Kidney epithelial cell (primary cell): ENCODE measurements at regions not wholly inside any gene's neighbourhood (a gene's known extent, or its start where the extent isn't known, plus 50 kb on each side); places are given as distances from the start of the nearest gene placed in this dataset.

Source experiments
- DNase-seq: peaks from one replicate; pipeline ENCODE4 v3.0.0-alpha.2; 2010; ENCODE audit warnings: low read depth
- H3K27me3 ChIP-seq: 2 replicates; pipeline ENCODE4 v1.6.0; 2011; ENCODE audit warnings: low read length; ENCODE audit not compliant: control insufficient read depth, insufficient read depth
- H3K36me3 ChIP-seq: 2 replicates; pipeline ENCODE4 v1.5.1; 2011; ENCODE audit warnings: low read length; ENCODE audit not compliant: control insufficient read depth, insufficient read depth
- H3K4me3 ChIP-seq: 2 replicates; pipeline ENCODE4 v1.5.1; 2011; ENCODE audit warnings: low read depth, mild to moderate bottlenecking, control low read depth, low read length
- TF ChIP-seq, protein P1 (sequence below): IDR thresholded peaks from 2 replicates; pipeline ENCODE4 v1.5.1; 2011; ENCODE audit warnings: mild to moderate bottlenecking, moderate library complexity, low read length, control low read depth, inconsistent platforms; ENCODE audit not compliant: insufficient read depth, poor library complexity, severe bottlenecking

DNA sequence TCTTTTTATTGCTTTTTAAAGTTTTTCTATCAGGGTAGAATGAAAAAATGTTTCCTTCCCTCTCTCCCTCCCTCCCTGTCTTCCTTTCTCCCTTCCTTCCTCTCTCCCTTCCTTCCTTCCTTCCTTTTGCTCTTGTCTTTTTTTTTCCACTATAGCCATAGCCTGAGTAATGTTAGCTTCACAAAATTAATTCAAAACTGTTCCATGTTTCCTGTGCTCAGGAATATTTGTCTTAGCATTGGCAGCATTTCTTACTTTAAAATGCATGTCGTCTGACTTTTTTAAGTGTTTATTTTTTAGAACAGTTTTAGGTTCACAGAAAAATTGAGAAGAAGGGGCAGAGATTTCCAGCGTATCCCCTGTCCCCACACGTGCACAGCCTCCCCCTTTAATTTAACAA, 730.8 kb upstream of the CITED2 start:
- TF ChIP-seq, protein P1, sequence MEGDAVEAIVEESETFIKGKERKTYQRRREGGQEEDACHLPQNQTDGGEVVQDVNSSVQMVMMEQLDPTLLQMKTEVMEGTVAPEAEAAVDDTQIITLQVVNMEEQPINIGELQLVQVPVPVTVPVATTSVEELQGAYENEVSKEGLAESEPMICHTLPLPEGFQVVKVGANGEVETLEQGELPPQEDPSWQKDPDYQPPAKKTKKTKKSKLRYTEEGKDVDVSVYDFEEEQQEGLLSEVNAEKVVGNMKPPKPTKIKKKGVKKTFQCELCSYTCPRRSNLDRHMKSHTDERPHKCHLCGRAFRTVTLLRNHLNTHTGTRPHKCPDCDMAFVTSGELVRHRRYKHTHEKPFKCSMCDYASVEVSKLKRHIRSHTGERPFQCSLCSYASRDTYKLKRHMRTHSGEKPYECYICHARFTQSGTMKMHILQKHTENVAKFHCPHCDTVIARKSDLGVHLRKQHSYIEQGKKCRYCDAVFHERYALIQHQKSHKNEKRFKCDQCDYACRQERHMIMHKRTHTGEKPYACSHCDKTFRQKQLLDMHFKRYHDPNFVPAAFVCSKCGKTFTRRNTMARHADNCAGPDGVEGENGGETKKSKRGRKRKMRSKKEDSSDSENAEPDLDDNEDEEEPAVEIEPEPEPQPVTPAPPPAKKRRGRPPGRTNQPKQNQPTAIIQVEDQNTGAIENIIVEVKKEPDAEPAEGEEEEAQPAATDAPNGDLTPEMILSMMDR: no peak
- H3K36me3 ChIP-seq: no peaks in the 10 kb centered on the region
- H3K27me3 ChIP-seq: no peaks in the 10 kb centered on the region
- no peak overlapping the region for H3K4me3 ChIP-seq
- DNase-seq: no peak

DNA sequence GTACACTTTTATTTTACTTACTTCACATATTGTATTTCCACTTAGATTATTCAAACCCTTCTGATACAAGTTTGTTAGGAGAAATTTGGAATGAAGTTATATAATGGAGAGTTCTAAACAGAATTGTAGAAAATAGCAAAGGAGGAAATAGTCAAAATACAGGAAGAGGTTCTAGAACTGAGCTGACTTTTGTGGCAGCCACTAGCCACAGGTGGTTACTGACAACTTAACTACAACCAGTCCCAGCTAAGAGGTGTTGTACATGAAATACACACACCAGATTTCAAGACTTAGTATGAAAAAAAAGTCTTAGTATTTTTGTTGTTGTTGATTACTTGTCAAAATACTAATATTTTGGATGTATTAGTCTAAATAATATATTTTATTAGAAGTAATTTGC, 727.4 kb upstream of the CITED2 start:
- H3K36me3 ChIP-seq: no peaks in the 10 kb centered on the region
- H3K4me3 ChIP-seq: no peak overlapping the region
- H3K27me3 ChIP-seq: no peaks in the 10 kb centered on the region
- DNase-seq: no peak
- TF ChIP-seq, protein P1: no peak

DNA sequence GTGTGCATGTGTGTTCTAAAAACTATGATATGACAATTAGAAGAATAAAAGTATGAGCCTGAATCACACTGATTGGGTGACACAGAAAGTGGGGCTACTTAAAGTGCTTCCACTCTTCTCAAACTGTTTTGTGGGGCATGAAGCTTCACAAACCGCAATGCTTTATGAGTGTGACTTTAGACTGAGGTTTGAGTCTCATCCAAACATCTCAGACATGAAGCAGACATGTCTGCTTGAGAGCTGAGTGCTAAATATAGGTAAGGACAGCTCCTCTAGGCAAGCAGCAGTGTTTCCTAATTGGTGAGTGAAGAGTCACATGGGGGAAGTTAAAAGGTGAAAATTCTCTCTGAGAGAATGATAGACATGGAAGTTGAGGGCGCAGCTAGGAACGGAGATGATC, 726.9 kb upstream of the CITED2 start:
- Histone ChIP-seq H3K4me3 (no peak overlapping the region), H3K27me3 (no peaks in the 10 kb centered on the region), H3K36me3 (no peaks in the 10 kb centered on the region)
- TF ChIP-seq, protein P1: no peak
- no peak for DNase-seq

DNA sequence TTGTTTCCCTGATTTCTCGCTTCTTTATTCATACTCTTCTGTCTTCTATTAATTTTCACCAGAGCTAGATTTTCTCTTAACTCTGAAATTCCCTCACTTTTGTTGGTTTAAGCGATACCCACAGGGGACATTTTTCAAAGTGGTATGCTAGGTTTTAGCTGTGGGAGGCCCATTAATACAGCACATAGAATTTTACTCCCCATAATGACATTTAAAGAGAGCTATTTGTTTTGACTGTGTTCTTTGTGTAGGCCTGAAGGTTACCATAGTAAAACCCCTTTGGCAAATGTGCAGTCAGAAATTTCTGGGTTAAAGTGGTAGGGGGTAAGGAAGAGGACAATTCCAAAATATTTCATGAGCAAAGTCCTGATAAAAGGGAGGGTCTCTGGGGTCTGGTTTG, 721.1 kb upstream of the CITED2 start:
- H3K36me3 ChIP-seq: no peaks in the 10 kb centered on the region
- H3K27me3 ChIP-seq: no peaks in the 10 kb centered on the region
- DNase-seq: no peak
- H3K4me3 ChIP-seq: no peak overlapping the region
- TF ChIP-seq, protein P1: no peak

DNA sequence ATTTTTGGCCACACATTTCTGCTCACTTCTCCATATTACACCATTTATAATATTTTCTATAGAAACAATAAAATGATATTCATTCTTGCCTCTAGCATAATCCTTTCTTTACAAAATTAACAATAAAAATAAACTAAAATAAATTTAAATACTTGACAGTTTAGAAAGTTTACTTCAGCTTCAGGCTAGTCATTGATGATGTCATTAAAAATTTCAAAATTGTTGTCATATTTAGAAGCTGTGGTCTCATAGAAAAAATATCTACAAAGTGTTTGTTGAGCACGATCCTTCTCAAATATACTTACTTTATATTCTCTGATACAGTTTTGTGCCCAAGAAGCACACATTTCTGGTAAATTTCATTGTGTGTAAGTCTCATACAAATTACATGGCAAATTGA, 717.4 kb upstream of the CITED2 start:
- H3K36me3 ChIP-seq: no peaks in the 10 kb centered on the region
- H3K27me3 ChIP-seq: no peaks in the 10 kb centered on the region
- H3K4me3 ChIP-seq: no peak overlapping the region
- no peak for DNase-seq
- TF ChIP-seq, protein P1: no peak

DNA sequence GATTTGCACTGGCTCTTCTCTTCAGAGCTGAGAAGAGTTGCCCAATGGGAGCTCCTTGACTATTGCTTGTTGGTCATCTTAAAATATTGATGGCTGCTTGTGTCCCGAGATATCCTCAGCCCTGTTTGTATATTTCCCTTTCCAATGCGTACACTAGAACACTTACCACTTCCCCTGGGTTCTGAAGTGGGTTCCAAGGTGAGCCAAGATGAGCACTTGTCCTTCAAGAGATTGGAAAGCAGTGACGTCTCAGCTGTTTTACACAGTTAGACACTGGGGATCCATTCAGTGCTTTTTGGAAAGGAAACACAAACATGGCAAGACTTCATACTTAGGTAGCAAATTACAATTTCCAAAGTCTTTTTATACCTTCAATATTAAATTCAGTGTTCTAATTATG, 716.4 kb upstream of the CITED2 start:
- Histone ChIP-seq H3K4me3 (no peak overlapping the region), H3K27me3 (no peaks in the 10 kb centered on the region), H3K36me3 (no peaks in the 10 kb centered on the region)
- DNase-seq: no peak
- TF ChIP-seq, protein P1: no peak
